ENCODE measurements at regions not wholly inside any gene's neighbourhood (a gene's known extent, or its start where the extent isn't known, plus 50 kb on each side); places are given as distances from the start of the nearest gene placed in this dataset.

- DNase-seq (ENCODE audit: low read depth) = no peak
- TF ChIP-seq CTCF (conservative IDR thresholded peaks at IDR 0.05; ENCODE audit: low read length) = no peak
- no peak overlapping the region for H3K4me3 ChIP-seq (ENCODE audit: low read length)
Observed at GRCh38 chr4:188363196-188363595, 224.0 kb downstream of the TRIML1 start.

GRCh38 chr4:188370777-188371176, 231.5 kb downstream of the TRIML1 start:
- no peak overlapping the region for H3K4me3 ChIP-seq (ENCODE audit: low read length)
- no peak for TF ChIP-seq CTCF (conservative IDR thresholded peaks at IDR 0.05; ENCODE audit: low read length)
- DNase-seq (ENCODE audit: low read depth) = no peak

GRCh38 chr4:188372058-188372457, 232.8 kb downstream of the TRIML1 start:
- H3K4me3 ChIP-seq (ENCODE audit: low read length) = no peak overlapping the region
- TF ChIP-seq CTCF (conservative IDR thresholded peaks at IDR 0.05; ENCODE audit: low read length) = no peak
- peak; percentile 31 for DNase-seq (ENCODE audit: low read depth)

GRCh38 chr4:188372829-188373228, 233.6 kb downstream of the TRIML1 start:
- peak; percentile 27 for DNase-seq (ENCODE audit: low read depth)
- H3K4me3 ChIP-seq (ENCODE audit: low read length) = no peak overlapping the region
- TF ChIP-seq CTCF (conservative IDR thresholded peaks at IDR 0.05; ENCODE audit: low read length) = no peak

- DNase-seq (ENCODE audit: low read depth) = no peak
- H3K4me3 ChIP-seq (ENCODE audit: low read length) = no peak overlapping the region
- no peak for TF ChIP-seq CTCF (conservative IDR thresholded peaks at IDR 0.05; ENCODE audit: low read length)
Observed at GRCh38 chr4:188374871-188375270, 235.6 kb downstream of the TRIML1 start.

- no peak for DNase-seq (ENCODE audit: low read depth)
- TF ChIP-seq CTCF (conservative IDR thresholded peaks at IDR 0.05; ENCODE audit: low read length) = no peak
- H3K4me3 ChIP-seq (ENCODE audit: low read length) = no peak overlapping the region
Observed at GRCh38 chr4:188377816-188378215, 238.6 kb downstream of the TRIML1 start.

- DNase-seq (ENCODE audit: low read depth) = no peak
- H3K4me3 ChIP-seq (ENCODE audit: low read length) = no peak overlapping the region
- no peak for TF ChIP-seq CTCF (conservative IDR thresholded peaks at IDR 0.05; ENCODE audit: low read length)
Observed at GRCh38 chr4:188383180-188383579, 243.9 kb downstream of the TRIML1 start.

All from AG10803 (cell line).